ENCODE measurements at regions not wholly inside any gene's neighbourhood (a gene's known extent, or its start where the extent isn't known, plus 50 kb on each side); places are given as distances from the start of the nearest gene placed in this dataset.

- no peak for DNase-seq (ENCODE audit: low read depth in 2 of 2)
Observed at GRCh38 chr15:62469478-62469873, 304.4 kb upstream of the C2CD4B start.

- DNase-seq (ENCODE audit: low read depth in 2 of 2) = no peak
Observed at GRCh38 chr15:62469874-62470688, 305.0 kb upstream of the C2CD4B start.

GRCh38 chr15:62472616-62473299 lies 307.7 kb upstream of the C2CD4B start:
- DNase-seq (ENCODE audit: low read depth in 2 of 2) = no peak

GRCh38 chr15:62474021-62474770 lies 309.1 kb upstream of the C2CD4B start:
- DNase-seq (ENCODE audit: low read depth in 2 of 2) = no peak

GRCh38 chr15:62474771-62475124 lies 309.7 kb upstream of the C2CD4B start:
- no peak for DNase-seq (ENCODE audit: low read depth in 2 of 2)

GRCh38 chr15:62475591-62475990 lies 310.5 kb upstream of the C2CD4B start:
- DNase-seq (ENCODE audit: low read depth in 2 of 2) = no peak

- no peak for DNase-seq (ENCODE audit: low read depth in 2 of 2)
Observed at GRCh38 chr15:62476163-62476562, 311.1 kb upstream of the C2CD4B start.

GRCh38 chr15:62477929-62478328 lies 312.8 kb upstream of the C2CD4B start:
- no peak for DNase-seq (ENCODE audit: low read depth in 2 of 2)

GRCh38 chr15:62482785-62483429 lies 317.8 kb upstream of the C2CD4B start:
- peak in 1 of 2 donors; percentile 2 for DNase-seq (ENCODE audit: low read depth in 2 of 2)

GRCh38 chr15:62483814-62484213 lies 318.7 kb upstream of the C2CD4B start:
- DNase-seq (ENCODE audit: low read depth in 2 of 2) = no peak

GRCh38 chr15:62485170-62485720 lies 320.2 kb upstream of the C2CD4B start:
- DNase-seq (ENCODE audit: low read depth in 2 of 2) = no peak

- DNase-seq (ENCODE audit: low read depth in 2 of 2) = no peak
Observed at GRCh38 chr15:62486041-62486440, 321.0 kb upstream of the C2CD4B start.

- DNase-seq (ENCODE audit: low read depth in 2 of 2) = no peak
Observed at GRCh38 chr15:62488387-62488786, 323.3 kb upstream of the C2CD4B start.

- no peak for DNase-seq (ENCODE audit: low read depth in 2 of 2)
Observed at GRCh38 chr15:62491642-62492041, 326.6 kb upstream of the C2CD4B start.

GRCh38 chr15:62492900-62493299 lies 327.8 kb upstream of the C2CD4B start:
- no peak for DNase-seq (ENCODE audit: low read depth in 2 of 2)

GRCh38 chr15:62494197-62494596 lies 329.1 kb upstream of the C2CD4B start:
- no peak for DNase-seq (ENCODE audit: low read depth in 2 of 2)

- no peak for DNase-seq (ENCODE audit: low read depth in 2 of 2)
Observed at GRCh38 chr15:62495670-62496614, 330.9 kb upstream of the C2CD4B start.

GRCh38 chr15:62497356-62497755 lies 332.3 kb upstream of the C2CD4B start:
- no peak for DNase-seq (ENCODE audit: low read depth in 2 of 2)

GRCh38 chr15:62498278-62498677 lies 333.2 kb upstream of the C2CD4B start:
- DNase-seq (ENCODE audit: low read depth in 2 of 2) = no peak

- no peak for DNase-seq (ENCODE audit: low read depth in 2 of 2)
Observed at GRCh38 chr15:62498712-62499111, 333.6 kb upstream of the C2CD4B start.

- no peak for DNase-seq (ENCODE audit: low read depth in 2 of 2)
Observed at GRCh38 chr15:62500325-62500724, 335.2 kb upstream of the C2CD4B start.

Data from stimulated activated CD4-positive, alpha-beta T cell treated with anti-CD3 and anti-CD28 coated beads, Interleukin-4, amount 100 ng/mL, for 48 hours (primary cell).